Fibroblast of skin of right biceps (primary cell): ENCODE measurements at regions not wholly inside any gene's neighbourhood (a gene's known extent, or its start where the extent isn't known, plus 50 kb on each side); places are given as distances from the start of the nearest gene placed in this dataset.
A peak's percentile ranks its signal among the peaks of the same experiment; 100 is the strongest.

ENCODE experiments used
- DNase-seq: peaks from one replicate; pipeline ENCODE4 v3.0.0-alpha.2; 2013

DNA sequence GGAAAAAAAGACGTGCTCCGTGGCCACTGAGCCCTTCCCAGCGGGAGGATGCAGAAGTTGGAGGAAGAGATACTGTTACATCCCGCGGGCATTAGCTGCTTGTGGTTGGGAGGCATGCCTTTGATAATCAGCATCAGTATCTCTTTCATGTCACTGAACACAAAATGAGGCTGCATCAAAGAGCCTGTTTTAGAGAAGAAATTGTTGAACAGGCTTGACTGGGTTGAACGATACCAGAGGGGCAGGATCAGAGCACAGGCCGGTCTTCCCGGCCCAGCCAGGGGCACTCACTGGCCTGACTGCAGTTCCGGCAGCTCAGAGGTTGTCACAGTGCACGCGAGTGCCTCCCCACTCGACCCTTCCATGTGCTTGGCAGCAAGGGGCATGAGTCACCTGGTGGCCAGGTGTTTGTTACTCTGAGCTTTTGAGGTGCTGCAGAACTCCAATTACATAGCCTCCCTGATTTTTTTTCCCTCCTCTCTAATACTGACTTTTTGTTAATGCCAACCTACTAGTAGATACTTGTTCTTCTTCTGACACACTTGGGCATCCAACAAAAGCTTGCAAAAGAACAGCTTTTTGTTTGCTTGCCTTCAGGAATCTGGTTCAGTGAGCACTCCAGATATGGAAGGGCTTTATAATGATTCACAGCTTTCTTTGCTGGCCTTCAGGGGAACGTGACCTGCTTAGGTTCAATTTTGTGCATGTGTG lies 121.6 kb downstream of the VAPA start:
- DNase-seq, result peak; percentile 49

DNA sequence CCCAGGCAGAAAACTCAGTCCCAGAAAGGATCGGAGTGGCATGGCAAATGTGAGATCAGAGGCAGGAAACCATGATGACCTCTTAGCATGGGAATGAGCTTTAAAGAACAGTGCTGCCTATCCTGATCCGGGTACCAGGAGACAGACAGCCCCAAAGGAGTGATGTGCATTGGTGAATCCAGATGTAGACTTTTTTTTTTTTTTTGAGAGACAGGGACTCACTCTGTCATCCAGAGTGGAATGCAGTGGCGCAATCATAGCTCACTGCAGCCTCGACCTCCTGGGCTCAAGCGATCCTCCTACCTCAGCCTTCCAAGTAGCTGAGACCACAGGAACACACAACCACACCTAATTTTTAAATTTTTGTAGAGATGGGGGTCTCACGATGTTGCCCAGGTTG lies 122.7 kb downstream of the VAPA start:
- DNase-seq, result no peak

DNA sequence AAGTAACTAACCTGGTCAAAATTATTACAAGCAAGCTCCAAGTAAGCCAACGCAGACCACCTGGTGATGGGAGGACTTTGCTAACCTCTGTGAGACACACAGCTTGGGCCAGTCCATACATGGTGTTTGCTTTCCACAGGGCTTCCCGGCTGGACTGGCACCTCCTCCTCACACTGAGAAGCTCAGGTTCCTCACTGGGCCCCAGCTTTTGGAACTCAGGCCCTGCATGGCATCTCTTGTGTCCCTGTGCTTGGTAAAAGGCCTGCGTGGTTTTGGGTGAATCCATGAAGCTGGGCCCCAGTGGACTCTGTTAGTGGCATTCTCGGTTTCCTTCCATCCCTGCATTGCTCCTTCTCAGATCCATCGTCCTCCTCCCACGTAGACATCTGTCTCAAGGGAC lies 123.4 kb downstream of the VAPA start:
- no peak for DNase-seq

DNA sequence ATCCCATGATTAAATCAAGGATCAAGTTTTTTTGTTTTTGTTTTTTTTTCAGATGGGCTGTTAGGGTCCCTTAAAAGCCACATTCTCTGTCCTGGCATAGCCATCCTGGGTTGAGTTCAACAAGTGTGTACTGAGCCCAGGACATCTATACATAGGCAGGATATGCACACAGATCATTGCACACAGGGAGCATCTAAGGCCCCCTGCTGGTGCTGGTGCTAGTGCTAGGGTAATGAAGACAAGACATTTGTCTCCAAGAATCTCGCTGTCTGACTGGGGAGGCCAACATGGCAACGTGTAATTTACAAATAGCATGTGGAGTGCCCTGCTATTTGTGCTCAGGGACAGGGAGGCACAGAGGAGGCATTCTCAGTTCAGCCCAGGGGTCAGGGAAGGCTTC lies 124.5 kb downstream of the VAPA start:
- no peak for DNase-seq

DNA sequence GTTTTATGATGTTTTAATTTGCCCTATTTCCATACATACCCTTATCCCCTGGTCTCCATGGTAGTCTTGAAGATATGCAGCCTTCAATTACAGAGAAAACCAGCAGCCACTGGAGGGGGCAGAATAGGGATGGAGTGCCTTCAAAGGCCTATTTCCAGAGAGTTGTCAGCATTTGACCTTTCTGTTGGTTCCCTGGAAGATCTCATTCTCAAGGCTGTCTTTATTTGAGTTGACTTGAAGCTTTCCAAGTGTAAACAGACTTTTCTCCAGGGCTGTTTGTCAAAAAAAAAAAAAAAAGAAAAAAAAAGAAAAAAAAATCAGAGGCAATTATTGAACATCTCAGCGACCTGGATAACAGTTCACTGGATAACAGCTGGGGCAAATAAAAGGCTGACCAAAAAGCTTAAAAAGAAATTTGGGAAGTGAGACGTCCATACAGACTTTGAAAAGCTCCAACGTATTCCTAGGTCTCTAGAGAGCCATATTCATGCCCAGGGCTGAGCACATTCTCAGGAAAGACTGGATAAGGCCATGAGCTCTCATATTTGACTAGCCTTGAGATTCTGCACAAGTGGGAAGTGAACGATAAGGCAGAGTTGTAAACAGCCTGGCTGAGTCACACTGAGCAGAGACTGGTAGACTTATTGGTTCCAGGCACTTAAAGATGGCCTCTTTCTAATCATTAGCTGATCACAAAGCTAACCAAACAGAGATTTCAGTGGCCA lies 126.6 kb downstream of the VAPA start:
- no peak for DNase-seq

DNA sequence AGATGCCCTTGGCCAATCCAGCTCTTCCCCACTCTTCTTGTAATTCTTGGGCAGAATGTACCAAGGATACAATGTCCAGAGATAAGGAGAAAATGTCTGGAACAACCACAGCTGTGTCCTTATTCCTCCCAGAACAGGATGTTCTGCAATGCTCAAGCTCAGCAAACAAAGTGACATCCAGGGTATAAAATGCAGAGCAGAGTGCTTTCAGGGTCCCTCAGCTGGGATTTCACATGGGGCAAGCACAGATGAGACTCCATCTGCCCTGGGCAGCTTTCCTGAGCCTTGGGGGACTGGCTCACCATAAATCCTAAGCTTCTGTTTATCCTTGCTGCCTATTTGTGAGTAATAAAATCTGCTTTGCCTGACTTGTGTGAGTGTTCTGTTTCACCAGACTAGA lies 127.4 kb downstream of the VAPA start:
- no peak for DNase-seq

DNA sequence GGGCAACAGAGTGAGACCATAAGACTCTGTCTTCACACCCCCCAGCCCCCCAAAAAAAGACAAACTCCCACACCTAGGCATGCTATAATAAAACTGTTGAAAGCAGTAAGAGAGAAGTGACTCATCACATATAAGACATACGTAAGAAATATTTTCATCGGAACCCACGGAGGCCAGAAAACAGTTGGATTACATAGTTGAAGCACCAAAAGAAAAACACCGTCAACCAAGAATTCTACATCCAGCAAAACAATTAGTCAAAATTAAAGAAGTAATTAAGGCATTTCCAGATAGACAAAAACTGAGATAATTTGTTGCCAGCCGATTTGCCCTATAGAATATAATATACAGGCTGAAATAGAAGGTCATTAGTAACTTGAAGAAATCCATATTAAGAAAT lies 128.7 kb downstream of the VAPA start:
- DNase-seq, result no peak

DNA sequence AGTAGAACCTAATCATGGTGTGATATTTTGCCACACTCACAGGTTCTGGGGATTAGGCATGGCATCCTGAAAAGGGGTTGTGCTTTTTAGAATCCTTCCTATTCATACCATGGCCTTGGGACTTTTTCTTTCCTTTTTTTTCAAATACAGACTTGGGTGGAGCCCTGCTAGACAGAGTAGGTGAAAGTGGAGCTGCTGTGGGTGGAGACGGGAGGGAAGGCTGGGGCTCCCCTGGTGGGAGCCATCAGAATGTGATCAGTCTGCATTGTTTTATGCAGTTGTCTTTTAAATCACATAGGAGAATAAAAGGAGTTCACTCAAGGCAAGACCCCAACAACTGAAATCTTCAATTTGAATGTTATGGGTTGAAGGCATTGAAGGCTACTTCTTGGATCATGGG lies 130.2 kb downstream of the VAPA start:
- no peak for DNase-seq

DNA sequence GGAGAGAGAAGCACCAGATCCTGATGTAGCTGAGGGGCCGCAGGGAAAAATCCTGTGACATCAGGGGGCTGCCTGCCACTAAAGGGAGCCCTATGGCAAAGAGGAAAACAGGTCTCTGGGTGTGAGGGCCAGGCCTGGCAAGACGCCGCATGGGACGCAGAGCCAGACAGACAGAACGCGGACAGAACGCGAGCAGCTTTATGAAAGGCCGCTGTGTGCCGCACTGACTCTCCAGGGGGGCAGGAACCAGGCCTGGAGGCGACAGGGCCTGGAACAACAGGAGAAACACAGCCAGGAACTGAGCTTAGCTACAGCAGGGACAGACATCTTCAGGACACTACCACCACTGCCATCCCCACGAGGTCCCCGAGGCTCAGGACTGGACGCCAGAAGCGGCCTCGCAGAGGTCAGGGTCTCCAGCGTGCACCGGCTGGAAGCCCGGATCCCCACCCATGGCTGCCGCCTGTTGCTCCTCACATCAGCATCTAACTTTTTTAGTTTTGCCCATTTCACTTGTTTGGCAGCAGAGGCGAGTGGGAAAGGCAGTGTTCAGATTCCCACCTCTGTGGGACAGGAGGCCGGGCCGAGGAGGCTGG lies 131.6 kb downstream of the VAPA start:
- no peak for DNase-seq

DNA sequence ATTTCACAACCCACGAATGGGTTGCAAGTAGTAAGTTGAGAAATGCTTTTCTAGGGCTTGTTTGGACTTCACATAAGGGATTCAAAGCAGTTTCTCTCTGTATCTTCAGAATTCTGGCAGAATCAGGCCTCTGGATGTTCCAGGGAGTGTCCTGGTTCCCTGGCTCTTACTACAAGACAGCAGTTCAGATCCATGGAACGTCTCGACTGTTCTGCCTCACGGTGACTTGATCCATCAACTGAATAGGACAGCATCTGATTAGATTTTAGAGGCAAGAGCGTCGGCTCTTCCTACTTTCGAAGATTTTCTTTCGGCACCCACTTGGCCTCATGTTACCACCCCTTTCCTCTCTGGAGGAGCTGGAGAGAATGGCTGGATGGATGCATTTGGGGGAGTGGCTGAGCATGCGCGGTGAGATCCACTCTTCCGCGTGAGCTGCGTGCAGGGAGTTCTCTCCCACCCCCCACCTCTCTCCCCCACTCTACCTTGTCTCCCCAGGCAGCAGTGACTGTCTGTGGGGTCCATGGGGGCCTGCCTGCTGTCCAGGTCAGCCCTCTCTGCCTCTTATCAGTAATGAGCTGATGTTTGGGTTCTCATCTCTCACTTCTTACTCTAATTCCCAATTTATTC lies 132.5 kb downstream of the VAPA start:
- no peak for DNase-seq

DNA sequence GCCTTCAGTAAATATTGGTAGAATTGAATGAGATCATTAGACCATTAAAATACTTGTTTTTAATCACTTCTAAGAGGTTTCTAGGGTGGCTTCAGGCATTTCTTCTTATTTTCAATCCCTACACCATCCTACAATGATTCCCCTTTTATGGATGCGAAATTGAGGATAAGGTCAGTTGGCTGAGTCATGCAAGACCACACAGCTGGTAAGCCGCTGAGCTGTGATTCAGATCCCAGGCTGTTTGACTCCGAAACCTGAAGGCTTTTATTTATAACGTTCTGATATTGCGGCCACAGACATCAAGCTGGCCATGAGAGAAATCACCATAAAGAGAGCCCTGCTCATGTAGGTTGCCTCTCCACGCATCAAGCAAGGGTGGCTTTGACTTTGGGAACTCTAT lies 133.4 kb downstream of the VAPA start:
- DNase-seq, result peak; percentile 73

DNA sequence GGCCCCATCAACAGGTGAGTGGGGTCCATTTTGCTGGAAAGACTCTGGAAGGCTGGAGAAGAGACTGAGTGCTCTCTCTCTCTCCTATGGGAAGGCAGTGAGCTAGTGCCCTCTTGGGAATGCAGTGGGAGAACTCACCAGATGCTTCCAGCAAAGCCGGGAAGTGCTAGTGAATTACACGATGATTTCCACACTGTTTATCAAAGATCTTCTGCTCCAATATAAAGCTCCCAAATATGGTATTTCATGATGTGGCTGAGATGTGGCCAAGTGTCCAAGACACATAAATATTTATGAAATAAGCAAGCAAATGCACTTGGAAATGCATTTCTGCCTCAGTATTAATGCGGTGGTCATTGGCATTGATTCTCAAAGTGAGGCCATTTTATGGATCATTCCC lies 135.9 kb downstream of the VAPA start:
- no peak for DNase-seq

DNA sequence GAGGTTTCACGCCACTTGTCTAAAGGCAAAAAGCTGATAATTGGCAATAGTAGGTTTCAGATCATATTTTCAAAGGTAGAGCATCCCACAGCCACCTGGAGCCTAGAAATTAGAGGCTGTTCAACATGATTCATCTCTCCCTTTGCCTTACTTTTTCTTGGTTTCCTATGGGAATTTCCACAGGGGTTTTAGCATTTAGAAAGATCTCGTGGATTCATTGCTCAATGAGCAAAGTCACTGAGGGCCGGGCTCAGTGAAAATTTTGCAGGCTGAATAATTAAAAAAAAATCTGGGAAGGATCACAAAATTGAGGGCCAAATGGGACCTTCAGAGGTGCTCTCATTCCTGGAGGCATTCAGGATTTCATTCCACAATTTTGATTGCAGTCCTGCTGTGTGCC lies 137.1 kb downstream of the VAPA start:
- no peak for DNase-seq

DNA sequence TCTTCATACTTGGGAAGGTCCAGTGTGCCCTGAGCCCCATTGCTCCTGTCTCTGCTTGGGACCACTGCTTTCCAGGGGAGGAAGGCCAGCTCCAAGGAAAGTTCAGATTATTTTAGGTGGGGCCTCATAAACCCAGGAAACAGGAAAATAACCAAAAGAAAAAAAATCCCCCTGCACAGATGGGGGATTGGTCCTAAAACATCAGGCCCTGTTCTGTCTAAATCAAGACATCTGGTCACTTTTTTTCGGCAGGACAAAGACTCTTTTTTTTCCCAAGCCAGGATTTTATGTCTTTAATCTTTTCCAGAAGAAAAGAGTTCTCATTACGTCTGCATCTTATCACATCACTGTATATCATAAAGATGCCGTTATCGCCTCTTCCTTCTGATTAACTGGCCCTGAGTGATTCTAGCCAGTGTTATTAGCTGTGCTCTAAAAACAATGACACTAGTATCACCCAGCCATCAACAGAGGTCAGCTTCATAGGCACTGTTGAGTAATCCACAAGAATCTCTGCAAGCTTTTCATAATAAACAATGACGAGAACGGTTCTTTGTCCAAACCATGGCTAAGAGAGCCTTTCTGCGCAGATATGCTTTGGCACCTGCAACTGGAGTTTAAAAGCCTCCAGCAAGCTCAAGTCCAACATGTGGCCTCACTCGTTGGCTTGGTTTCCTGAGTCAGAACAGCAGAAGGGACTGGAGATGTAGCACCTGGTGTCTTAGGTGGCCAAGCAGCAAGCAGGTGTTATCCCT lies 138.2 kb downstream of the VAPA start:
- no peak for DNase-seq

DNA sequence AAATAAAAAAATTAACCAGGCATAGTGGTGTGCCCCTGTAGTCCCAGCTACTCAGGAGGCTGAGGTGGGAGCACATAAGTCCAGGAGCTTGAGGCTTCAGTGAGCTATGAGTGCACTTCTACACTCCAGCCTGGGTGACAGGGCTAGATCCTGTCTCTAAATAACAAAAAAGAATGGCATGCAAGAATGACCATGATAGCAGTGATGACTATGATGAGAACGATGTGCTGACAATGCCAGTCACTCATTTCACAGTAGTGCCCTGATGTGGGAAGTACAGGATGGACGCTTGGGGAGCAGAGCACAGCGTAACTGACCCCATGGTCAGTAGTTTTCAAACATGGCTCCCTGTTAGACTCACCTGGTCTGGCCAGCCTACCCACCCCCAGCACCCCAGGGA lies 139.1 kb downstream of the VAPA start:
- no peak for DNase-seq

DNA sequence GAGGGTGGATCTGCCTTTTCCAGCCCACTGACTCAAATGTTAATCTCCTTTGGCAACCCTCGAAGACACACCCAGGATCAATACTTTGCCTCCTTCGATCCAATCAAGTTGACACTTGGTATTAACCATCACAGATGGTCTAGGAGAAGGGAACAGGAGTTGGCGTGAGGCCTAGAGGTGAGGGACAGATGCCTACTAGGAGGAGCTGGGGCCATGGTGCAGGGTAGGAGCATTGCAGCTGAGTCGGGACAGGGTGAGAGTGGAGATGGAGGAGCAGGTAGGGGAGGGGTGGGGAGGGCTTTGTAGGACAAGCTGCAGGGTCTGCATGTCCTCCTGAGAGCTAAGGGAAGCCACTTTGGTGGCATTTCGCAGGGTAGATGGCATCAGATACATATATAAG lies 140.0 kb downstream of the VAPA start:
- DNase-seq, result no peak

DNA sequence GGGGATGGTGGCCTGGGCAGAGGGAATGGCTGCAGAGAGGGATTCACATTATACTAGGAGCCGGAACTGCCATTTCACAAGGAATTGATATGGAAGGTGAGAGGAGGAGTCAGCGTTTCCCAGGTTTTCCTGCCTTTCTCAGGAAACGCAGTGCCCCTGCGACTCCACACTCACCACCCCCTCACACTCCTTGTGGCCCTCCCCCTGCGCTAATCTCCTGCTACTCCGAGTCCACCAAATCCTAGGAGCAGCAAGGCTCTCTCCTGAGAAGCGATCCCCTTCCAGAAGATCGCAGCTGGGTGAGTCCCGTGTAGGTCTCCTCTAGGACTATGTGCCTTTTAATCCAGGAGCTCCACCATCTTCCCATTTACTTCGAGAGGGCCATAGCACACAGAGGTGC lies 140.6 kb downstream of the VAPA start:
- DNase-seq, result no peak

DNA sequence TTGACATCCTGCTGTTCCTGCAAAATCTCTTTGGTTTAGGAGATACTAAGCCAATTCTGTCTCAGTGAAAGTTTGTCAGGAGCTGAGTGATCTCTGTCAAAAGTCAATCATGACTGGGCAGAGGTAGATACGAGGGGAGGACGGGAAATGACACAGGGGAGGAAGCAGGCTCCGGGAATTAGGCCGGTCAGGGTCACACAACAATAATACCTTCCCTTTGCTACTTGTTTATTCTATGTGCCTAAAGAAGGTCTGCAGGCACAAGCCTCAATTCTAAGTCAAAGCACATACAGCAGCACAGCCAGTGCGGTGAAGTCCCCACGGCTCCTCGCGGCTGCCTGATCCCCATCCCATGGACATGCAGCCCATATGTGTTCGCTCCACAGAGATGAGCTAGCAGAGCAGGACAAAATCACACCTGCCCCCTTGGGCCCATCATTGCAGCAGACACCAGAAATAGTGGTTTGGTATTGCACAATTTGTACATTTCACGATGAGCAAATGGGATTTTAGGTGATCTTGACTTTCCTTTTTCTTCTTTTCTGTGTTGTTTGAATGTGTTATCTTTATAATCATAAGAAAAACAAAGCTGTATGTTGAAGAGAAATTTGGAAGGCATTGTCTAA lies 141.4 kb downstream of the VAPA start:
- no peak for DNase-seq

DNA sequence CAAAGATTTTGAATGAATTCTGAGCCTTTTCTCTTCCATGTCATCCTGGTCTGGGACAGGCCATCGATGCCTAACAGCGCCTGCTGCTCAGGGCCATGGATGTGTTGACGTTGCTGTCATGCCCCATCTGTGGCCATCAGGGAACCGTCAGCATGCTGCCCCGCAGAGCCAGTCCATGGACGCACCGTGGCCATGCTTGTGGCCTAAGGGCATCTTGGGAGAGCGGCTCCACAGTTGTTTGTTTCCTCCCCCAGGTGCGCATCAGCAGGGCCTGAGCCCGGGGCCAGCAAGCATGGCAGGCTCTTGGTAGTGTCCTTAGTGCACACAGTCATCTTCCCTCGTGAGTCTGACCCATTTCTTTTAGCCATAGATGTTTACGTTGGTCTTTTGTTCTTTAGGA lies 142.7 kb downstream of the VAPA start:
- DNase-seq, result no peak

DNA sequence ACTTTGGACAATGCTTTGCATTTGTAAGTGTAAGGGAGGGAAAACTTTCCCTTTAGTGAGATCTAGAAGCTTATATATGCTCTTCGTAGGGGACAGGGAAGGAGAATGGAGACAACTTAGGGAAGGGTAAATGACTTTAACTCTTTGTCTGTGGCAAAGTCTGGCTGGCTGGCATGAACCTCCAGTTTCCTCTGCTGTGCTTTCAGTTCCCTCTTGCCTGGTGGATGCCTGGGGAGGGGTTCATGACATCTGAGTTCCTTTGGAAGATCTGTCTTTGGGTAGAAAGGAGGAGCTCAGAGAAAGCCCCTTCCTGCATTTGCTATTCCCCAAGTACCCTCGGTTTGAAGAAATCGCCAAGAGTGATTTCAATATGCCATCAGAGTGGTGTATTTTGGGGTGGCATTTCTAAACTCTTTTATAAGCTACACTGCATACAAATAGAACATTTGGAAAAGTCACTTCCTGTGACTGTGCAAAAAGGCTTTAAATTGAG lies 143.6 kb downstream of the VAPA start:
- no peak for DNase-seq

DNA sequence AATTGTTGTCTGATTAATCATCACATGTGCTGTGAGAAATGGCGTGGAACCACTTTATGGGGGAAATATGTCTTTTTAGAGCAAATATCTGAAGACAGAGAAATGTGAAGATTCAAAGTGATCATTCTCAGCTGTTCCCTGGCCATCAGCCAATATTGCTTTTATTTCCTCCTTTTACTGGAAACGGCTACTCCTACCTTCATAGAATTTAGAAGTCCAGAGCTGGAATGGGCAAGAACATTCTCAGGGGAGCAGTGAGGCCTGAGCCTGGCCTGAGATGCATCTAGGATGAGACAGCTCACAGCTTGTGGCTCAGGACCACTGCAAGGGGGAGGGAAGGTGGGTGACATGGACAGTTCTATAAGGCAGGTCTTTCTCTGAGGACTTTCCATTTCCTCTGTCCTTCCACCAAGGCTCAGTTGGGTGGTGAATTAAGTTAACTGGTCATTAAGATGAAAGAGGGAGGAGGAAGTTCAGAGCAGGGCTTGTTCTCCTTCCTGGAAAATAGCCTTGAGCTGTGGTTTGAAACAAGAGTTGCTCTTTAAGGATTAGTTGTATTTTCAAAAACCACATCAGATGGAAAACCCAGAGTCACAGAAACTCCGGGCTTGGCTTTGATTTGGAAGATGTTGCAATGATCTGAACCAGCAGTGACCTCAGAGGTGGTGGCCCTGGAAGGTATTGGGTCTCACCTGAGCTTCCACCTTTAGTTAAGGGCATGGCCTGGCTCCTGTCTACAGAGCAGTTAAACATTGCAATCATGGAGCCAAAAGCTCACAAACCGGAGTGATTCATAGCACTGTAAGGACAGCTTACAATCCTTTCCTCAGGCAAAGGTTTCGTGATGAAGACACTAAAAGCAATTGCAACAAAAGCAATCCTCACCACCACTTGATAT lies 144.3 kb downstream of the VAPA start:
- DNase-seq, result peak; percentile 94
